ENCODE measurements at regions not wholly inside any gene's neighbourhood (a gene's known extent, or its start where the extent isn't known, plus 50 kb on each side); places are given as distances from the start of the nearest gene placed in this dataset.

DNA sequence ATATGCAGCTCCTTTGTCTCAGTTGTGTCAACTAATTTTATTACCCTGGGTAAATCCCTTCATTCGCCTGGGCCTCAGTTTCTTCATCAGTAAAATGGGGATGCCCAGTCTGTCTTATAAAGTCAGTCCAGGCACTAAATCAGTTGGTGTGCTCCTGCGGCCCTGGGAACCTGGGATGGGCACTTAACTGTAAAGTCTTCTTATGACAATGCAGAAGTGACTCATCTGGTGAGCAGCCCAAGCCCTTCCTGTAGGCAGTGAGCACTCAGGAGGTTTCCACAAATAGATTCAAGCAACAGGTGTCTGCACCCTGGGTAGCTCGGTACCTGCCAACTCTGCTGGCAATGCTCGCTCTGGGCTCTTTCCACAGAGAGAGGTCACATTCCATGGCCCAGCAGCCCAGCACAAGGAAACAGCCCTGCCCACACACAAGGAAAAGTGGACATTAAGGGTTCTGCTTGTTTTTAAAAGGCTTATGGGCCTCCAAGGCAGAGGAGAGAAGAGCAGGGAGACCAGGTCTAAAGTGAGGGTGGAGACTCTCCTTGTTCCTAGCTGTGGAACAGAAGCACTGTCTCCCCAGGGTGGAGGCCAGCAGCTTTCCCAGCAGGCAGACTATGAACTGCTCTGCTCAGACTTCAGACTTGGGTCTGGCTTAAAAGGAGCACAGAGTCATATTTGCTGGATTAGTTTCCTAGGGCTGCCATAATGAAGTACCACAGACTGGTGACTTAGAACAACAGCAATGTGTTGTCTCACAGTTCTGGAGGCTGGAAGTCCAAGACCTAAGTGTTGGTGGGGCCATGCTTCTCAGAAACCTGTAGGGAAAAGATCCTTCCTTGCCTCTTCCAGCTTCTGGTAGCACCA, 89.7 kb upstream of the ADRA1B start:
- H3K27me3 ChIP-seq: no peaks in the 10 kb centered on the region
- DNase-seq: peak in 1 of 3 donors; percentile 53
- no peaks in the 10 kb centered on the region for H3K4me1 ChIP-seq
- TF ChIP-seq POLR2A (IDR thresholded peaks at IDR 0.05): no peak
- TF ChIP-seq, protein P1, sequence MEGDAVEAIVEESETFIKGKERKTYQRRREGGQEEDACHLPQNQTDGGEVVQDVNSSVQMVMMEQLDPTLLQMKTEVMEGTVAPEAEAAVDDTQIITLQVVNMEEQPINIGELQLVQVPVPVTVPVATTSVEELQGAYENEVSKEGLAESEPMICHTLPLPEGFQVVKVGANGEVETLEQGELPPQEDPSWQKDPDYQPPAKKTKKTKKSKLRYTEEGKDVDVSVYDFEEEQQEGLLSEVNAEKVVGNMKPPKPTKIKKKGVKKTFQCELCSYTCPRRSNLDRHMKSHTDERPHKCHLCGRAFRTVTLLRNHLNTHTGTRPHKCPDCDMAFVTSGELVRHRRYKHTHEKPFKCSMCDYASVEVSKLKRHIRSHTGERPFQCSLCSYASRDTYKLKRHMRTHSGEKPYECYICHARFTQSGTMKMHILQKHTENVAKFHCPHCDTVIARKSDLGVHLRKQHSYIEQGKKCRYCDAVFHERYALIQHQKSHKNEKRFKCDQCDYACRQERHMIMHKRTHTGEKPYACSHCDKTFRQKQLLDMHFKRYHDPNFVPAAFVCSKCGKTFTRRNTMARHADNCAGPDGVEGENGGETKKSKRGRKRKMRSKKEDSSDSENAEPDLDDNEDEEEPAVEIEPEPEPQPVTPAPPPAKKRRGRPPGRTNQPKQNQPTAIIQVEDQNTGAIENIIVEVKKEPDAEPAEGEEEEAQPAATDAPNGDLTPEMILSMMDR (IDR thresholded peaks at IDR 0.05): no peak
- H3K27ac ChIP-seq: no peak overlapping the region
- H3K9me3 ChIP-seq: no peaks in the 10 kb centered on the region
- H3K36me3 ChIP-seq: no peaks in the 10 kb centered on the region
- no peak overlapping the region for H3K4me3 ChIP-seq

DNA sequence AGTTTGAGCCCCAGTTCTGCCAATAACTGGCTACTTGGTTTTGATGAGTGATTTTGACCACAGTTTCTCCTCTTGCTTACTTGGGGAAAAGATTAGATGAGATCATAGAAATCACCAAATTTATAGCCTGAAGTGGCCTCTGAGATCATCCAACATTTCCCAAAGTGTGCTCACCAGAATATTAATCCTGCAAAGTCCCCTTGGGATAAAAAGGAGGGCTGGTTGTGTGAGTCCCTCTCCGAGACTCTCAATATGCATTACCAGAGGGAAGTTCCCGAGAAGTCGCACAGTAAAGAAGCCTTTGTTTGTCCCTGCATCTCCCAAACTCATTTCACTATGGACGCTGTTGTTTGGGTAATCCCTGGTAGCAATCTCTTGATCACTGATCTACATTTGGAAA, 88.4 kb upstream of the ADRA1B start:
- Histone ChIP-seq H3K4me3 (no peak overlapping the region), H3K36me3 (no peaks in the 10 kb centered on the region), H3K27me3 (no peaks in the 10 kb centered on the region), H3K4me1 (no peaks in the 10 kb centered on the region), H3K27ac (no peak overlapping the region), H3K9me3 (no peaks in the 10 kb centered on the region)
- DNase-seq: no peak
- no peak for TF ChIP-seq POLR2A (IDR thresholded peaks at IDR 0.05)
- TF ChIP-seq, protein P1 (IDR thresholded peaks at IDR 0.05): no peak

DNA sequence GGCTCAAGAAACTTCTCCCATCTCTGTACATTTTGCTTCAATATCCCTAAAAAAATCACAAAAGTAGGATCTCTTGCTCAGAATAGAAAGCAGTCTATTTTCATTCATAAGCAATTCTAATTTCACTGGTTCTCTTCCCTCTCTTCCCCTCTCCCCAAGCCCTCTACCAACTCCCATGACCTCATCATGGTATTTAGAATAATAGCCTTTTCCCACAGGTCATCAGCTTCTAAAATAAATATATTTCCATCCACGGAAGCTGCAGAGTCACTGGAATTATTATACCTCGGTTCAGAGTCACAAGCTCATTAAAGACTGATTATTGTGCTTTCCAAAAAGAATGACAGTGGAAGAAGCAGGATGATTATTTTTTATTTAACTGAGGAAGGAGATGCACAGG, 84.2 kb upstream of the ADRA1B start:
- no peak overlapping the region for H3K4me3 ChIP-seq
- H3K9me3 ChIP-seq: no peaks in the 10 kb centered on the region
- TF ChIP-seq, protein P1 (IDR thresholded peaks at IDR 0.05): no peak
- no peak for TF ChIP-seq POLR2A (IDR thresholded peaks at IDR 0.05)
- no peaks in the 10 kb centered on the region for H3K36me3 ChIP-seq
- H3K27me3 ChIP-seq: no peaks in the 10 kb centered on the region
- no peaks in the 10 kb centered on the region for H3K4me1 ChIP-seq
- no peak overlapping the region for H3K27ac ChIP-seq
- DNase-seq: no peak

DNA sequence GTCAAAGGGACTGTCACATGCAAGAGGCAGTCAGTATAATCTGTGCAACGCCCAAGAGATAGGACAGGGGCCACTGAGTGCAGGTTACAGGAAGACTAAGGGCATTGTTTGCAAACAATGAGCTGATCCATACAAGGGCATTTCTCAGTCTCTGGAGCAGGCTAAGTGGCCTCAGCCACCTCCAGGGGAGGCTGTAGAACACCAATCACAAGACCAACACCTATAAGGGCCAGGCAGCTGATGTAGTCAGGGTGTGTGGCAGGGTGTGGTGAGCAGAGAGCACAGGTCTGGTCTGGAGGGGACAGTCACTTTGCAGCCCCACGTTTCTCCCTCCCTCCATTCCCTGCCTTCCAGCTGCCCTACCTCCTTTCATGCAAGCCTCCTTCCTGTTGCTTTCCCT, 83.2 kb upstream of the ADRA1B start:
- no peaks in the 10 kb centered on the region for H3K4me1 ChIP-seq
- TF ChIP-seq, protein P1 (IDR thresholded peaks at IDR 0.05): no peak
- TF ChIP-seq POLR2A (IDR thresholded peaks at IDR 0.05): no peak
- H3K36me3 ChIP-seq: no peaks in the 10 kb centered on the region
- H3K9me3 ChIP-seq: no peaks in the 10 kb centered on the region
- H3K27me3 ChIP-seq: no peaks in the 10 kb centered on the region
- H3K4me3 ChIP-seq: no peak overlapping the region
- no peak overlapping the region for H3K27ac ChIP-seq
- no peak for DNase-seq

DNA sequence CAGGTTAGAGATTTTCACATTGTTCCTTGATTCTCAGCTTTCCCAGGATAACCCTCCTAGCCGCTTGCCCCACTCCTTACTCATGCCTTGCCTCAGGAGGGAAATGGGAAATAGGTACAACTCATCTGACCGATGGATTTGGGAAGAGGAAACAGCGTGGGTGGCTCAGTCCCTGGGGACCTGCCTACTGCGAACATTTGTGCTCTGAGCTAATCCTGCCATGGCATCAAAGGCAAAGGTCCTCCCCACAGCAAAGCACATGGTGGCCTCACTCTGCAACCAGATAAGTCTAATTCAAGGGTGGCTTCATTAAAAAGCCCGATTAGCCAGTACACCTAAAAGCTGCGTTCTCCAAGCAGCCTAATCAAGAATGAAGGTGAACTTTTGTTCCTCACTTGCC, 82.4 kb upstream of the ADRA1B start:
- Histone ChIP-seq H3K27ac (no peak overlapping the region), H3K27me3 (no peaks in the 10 kb centered on the region), H3K4me1 (no peaks in the 10 kb centered on the region), H3K4me3 (no peak overlapping the region), H3K9me3 (no peaks in the 10 kb centered on the region), H3K36me3 (no peaks in the 10 kb centered on the region)
- no peak for DNase-seq
- TF ChIP-seq, protein P1 (IDR thresholded peaks at IDR 0.05): no peak
- no peak for TF ChIP-seq POLR2A (IDR thresholded peaks at IDR 0.05)
